ENCODE measurements at regions not wholly inside any gene's neighbourhood (a gene's known extent, or its start where the extent isn't known, plus 50 kb on each side); places are given as distances from the start of the nearest gene placed in this dataset.

DNA sequence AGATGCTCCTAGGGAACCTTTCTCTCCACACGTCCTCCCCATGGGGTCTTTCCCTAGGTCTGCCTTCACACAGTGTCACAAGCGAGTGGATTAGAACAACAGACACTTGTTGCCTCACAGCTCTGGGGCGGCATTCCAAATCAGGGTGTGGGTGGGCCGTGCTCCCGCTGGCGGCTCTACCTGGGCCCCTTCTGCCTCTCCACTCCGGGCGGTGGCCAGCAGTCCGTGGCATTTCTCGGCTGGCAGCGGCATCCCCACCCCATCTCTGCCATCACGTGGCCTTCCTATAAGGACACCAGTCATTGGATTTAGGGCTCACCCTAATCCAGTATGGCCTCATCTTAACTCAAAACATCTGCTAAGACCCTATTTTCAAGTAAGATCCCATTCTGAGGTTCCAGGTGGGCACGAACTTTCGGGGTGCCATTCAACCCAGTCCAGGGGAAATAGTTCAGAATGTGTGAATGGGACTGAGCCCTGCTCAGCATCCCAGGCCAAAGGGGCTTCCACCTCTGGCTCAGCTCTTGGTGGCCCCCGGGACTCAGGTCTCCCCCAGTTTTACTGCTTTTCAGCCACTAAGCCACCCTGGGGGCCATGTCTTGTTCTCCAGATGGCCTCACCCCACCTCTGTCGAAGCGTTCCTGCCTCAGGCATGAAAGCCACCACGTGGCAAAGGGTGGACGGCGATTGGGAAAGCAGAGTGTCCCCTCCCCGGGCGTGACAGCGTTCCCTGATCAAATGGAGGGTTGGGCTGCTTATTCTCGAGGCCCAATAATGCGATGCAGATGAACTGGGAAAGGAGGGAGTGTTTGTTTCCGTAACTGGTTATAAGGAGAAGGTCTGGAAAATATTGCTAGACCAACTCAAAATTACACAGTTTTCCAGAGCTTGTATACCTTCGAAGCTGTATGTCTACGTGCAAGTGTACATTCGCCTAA is 350.0 kb downstream of the GLRX3 start:
- DNase-seq (ENCODE audit: low read depth in 2 of 2): no peak

DNA sequence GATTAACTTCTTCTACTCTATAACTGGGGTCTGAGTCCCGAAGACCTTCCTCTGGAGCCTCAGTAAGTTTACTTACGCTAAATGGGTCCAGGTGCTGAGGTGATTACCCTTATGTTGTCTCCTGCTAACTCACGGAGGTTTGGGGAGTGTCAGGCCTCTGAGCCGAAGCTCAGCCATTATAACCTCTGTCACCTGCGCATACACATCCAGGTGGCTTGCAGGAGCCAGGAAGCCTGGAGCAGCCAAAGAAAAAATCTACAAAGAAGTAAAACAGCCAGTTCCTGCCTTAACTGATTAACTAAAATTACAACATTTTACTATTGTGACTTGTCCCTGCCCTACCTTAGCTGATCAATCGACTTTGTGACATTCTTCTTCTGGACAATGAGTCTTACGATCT is 350.7 kb downstream of the GLRX3 start:
- no peak for DNase-seq (ENCODE audit: low read depth in 2 of 2)

DNA sequence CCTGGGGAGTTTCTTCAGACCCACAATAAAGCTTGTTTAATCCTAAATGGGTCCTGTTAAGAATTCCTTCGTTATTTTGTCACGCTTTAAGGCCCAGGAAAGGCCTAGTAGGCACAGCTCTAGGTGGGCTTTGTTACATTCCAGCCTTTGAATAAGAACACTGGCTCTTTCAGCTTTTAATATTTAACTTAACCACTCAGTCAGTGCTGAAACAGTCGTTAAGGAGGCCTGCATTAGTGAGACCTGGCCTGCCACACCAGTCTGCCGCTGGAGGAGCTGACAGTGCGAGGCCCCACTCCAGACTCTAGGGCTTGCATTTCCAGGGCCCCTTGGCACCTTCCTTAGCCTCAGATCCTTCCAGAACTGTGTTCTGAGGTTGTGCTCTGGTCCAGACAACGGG is 351.4 kb downstream of the GLRX3 start:
- DNase-seq (ENCODE audit: low read depth in 2 of 2): no peak

DNA sequence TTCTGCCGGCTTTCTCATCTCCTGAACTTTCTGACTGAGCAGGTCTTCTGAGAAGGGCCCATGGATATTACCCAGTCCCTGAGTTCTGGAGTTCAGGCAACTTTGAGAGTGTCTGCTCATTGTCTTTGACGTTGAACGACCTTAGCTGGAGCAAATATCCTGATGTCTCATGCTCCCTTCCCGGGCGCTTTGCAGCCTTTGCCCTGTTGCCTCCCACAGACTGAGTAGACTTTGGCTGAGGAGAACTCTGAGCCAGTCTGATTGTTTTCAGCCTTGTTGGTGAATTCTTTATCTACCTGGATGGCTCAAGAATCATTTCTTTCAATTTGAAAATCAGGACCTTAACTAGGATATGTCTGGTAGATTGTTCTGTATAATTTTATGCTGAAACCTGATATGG is 353.7 kb downstream of the GLRX3 start:
- no peak for DNase-seq (ENCODE audit: low read depth in 2 of 2)

DNA sequence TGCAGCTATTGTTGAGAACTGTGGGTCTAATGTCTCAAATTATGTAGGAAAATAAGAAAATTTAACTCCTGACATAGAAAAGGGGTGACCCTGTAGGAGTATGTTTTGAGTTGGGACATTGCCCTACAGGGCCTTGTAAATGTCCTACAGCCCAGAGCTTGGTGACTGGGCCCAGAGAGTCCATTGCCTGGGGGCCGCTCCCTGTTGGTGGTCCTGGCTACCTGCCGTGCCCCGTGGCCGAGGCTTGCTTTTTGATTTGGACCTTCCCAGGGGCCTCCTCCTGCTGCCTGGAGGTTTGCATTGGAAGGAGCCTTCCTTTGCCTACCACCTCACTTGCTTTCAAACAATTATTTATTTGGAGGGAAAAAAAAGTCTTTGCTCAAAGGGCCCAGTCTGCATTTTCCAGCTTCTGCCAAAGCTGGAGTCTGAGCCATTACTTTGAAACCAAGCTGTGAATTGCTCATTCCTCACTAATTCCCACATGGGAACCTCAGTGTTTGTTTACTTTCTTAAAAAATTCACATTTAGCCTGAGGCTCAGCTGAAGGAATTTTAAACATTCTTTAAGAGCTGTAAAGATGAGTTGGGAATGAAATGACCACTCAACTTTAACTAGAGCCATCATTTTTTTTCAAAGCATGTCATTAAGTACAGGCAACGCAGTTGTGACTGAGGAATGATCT is 355.0 kb downstream of the GLRX3 start:
- DNase-seq (ENCODE audit: low read depth in 2 of 2): no peak

DNA sequence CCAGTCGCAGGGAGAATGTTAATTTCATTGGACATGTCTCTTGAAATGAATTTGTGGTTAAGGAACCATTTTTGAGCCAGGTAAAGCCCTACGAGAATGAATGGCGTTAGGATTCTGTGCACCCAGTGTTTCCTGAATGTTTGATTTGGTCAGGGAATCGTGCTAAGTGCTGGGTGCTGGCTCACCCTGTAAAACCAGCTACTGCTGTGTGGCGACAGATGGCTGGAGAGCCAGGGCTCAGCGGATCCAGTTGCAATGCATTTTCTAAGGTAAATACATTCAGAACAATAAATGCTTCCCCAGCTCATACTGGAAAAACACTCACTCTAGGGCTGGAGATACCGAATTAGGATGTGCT is 355.5 kb downstream of the GLRX3 start:
- no peak for DNase-seq (ENCODE audit: low read depth in 2 of 2)

DNA sequence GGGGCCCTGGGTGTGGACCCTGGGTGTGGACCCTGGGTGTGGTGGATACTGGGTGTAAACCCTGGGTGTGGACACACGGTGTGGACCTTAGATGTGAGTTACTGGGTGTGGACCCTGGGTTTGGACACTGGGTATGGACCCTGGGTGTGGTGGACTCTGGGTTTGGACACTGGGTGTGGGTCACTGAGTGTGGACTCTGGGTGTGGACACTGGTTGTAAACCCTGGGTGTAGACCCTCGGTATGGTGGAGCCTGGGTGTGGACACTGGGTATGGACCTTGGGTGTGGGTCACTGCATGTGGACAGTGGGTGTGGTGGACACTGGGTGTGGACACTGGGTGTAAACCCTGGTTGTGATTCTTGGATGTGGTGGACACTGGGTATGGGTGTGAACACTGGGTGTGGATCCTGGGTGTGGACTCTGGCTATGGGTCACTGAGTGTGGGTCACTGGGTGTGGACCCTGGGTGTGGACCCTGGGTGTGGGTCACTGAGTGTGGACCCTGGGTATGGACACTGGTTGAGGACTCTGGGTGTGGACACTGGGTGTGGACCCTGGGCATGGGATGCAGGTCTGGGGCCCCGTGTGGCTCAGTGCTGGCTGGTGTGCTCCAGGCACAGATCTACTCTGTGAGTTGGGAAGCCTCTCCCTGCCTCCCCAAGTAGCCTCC is 356.2 kb downstream of the GLRX3 start:
- DNase-seq (ENCODE audit: low read depth in 2 of 2): no peak

DNA sequence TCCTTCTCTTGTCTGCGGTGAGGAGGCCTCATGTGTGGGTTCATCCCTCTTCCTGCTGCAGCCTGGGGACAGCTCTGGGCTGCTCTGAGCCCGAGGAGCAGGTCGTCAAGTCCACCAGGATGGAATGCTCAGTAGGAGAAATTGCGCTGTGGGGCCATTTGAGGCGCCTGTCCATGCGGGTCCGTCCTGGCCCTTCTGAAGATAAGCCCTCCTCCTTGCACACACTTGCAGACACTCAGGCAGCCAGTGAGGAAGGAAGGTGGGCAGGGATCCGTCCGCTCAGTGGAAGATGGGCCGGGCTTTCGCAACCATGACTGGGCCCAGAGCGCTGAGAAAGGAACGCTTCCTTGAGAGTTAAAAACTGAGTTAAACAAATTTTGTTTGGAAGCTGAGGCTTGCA is 356.8 kb downstream of the GLRX3 start:
- no peak for DNase-seq (ENCODE audit: low read depth in 2 of 2)

DNA sequence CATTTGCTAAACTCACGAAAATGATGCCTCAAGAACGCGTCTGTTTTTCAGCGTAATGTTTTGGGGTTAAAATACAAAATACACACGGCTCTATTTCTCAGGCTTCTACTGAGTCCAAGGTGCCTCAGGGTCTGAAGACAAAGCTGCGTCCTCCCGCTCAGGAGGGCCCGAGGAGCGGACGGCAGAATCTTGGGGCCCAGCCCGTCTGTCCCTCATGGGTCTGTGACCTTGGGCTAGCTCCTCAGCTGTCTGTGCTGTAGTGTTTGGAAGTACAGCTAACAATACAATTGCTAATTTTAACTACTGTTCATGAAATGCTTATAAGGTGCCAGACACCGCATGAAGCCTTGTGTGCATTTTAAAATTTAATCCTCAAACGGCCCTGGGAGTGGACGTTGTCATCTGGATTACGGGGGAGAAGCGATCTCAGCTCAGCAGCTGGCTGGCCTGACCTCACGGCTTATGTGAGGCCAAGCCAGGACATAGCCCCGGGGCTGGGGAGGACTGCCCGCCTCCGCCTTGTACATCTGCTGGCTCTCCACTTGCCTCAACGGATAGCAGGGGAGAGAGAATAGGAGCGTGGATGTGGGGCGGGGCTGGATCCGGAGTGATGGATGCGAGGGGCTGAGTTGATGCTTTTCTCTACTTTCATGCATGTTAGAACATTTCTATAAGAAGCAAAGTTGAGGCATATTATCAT is 357.4 kb downstream of the GLRX3 start:
- DNase-seq (ENCODE audit: low read depth in 2 of 2): no peak

DNA sequence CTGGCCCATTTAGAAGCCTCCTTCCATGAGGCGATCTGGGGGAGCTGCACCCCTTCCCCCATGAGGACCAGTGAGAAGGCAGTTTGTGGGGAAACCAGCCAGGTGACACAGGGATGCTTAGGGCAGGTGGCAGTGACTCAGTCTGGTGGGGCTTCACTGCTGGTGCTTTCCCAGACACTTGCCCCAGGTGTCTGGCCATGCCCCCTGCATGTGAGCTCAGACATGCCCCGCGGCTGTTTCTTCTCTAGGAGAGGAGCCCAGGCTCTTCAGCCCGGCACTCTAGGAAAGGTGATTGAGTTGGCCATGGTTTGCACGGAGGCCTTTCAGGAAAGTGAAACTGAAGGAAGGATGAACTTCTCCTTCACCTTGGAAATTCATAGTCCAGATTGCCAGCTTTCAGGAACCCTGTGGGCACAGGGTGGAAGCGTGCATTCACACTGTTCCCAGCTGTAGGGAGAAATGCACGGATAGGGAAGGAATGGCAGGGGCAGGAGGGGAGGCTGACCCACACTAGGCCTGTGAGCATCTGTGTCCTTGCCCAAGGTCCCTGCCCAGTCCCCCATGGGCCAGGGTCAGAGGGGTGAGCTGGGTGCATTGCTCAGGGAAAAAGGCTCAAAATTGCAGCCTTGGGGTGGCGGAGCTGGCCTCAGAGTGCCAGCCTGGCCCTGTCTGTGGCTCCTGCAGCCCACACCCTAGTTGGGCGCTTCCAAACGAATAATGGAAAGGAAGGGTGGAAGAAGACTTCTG is 359.1 kb downstream of the GLRX3 start:
- no peak for DNase-seq (ENCODE audit: low read depth in 2 of 2)

DNA sequence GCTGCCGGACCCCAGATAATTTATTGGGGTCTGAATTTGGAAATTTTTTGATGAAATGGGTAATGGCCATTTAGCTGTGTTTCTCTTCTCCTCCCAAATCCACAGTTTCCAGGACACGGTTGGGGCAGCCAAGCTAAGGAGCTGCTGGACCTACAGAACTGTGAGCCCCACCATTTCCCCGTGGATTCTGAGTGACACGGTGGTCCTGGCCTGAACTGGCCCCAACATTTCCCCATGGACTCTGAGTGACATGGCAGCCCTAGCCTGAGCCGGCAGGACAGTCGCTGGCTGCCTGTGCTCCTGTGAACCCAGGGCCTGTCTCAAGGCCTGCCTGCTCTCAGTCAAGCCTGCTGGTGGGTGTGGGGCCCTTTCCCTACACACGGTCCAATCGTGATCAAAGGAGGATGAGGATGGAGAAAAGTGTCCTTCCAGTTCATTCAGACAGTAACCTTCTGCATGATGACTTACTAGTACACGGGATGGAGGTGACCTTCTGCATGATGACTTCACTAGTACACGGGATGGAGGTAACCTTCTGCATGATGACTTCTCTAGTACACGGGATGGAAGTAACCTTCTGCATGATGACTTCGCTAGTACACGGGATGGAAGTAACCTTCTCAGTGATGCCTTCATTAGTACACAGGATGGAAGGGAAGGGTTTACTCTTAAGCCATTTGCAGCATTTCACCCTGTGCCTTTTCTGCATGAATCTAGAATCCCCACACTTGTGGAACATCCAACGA is 359.9 kb downstream of the GLRX3 start:
- DNase-seq (ENCODE audit: low read depth in 2 of 2): no peak

DNA sequence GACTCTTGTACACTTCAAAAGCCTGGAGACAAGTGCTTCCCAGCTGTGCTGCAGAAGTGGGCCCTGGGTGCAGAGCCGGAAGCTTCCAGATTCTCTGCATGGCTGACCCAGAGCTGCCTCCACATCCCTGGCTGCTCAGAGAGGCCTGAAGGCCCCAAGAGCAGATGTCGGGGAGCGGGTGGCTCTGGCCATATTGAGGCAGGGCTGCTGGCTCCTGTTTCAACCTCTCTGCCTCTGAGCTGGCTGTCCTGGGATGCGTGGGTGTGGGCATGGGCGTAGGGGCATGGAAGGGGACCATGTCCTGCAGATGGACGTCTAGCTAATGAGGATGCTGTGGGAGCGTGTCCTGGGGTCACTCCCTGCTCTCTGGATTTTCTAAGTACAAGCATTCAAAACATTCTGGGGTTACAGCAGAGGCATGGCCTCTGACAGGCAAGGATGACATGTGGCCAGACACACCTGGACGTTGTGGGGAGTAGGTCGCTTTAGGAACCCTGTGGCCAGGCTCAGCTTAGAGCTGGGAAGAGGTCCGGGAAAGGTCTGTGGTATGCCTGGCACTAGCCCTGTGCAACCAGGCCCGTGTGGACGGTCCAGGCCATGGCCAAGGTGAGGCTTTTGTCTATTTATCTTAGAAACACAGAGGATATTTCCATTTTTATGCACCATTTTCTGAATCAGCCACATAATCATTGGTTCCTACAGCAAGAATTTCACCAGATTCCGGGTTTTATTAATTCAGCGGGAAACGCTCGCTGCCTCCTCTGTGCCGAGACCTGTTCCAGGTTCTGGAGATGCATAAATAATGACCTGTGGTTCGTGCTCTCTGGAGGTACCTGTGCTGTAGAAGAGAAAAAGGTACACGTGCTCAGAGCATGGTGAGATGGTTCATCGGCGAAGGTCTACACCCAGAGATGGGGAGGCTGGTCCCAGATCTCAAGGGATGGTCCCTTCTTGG is 361.1 kb downstream of the GLRX3 start:
- DNase-seq (ENCODE audit: low read depth in 2 of 2): no peak

DNA sequence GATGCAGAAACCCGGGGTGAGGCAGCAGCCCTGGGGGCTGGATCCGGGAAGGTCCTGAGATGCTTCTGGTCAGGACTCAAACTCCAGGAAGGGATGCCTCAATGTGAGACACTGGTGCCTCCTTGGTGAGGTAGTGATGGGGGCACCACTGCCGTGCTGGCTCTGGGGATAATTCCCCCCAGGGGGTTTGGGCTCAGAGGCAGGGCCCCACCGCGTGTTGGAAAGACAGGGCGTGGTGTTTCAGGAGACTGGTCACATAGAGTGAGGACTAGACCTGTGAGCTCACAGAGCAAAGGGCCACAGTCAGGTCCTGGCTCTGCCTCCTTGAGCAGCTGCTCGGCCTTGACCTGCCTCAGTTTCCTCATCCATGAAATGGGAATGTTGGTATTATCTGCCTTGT is 361.9 kb downstream of the GLRX3 start:
- no peak for DNase-seq (ENCODE audit: low read depth in 2 of 2)

DNA sequence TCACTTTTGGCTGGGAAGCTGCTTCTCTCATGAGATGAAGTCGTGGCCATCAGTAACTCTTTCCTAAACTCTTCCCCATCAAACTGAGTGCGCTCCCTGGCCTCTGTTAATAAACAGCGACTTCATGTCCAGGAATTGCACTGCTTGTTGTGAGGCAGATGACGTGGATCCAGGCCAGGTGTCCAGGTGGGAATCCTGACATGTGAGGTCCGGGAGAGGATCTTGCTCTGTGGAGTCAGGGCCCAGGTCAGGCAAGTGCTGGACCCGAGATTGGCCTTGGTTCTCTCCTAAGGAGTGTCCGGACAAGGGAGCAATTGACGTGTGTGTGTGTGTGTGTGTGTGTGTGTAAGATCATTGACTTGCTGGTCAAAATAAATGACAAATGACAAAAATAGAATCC is 362.7 kb downstream of the GLRX3 start:
- no peak for DNase-seq (ENCODE audit: low read depth in 2 of 2)

DNA sequence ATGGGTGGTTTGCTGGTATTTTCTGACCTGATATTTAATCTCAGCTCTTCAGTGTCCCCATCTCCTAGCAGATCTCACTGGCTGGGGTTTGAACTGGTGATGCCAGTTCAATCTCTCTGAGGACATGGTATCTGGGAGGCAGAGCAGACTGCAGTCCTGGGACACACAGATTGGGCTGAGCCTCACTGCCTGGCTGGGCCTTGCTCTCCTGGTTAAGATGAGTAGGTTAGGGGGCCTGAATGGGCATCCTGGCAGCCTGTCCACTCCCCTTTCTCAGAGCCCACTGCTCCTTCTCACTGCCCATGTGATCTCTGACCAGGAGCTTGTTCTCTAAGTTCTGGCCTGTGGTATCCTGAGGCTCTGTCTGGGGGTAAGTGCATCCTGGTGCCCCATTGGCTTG is 363.4 kb downstream of the GLRX3 start:
- no peak for DNase-seq (ENCODE audit: low read depth in 2 of 2)

DNA sequence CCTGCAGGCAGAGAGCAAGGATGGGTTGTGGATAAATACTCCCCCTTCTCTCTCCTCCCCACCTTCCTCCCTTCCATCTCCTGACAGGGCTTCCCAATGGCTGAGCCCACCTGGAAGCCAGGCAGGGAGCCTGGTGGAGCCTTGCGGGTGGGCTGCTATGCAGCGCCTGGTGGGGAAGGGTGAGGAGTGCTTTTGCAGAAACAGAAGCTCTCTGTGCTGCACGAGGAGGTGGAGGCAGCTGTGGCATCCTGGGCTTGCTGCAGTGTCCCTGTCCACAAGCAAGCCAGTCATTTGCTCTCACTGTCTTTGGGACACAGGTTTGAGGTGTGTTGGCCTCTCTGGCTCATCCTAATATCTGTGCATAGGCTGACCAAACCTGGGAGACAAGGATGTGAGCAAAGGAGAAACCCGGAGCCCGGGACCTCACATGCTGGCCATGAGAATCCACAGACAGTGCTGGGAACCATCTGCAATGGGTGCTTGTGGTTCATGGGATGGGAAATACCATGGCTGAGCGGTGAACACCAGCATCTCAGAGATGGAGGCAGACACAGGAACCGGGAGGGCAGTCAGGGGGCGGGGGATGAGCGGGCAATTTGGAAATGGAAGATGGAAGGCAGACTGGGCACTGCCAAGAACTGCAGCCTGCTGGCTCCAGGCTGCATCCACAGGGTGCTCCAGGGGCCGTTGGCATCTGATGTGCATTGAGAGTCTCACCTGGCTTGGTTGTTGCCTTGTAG is 364.2 kb downstream of the GLRX3 start:
- DNase-seq (ENCODE audit: low read depth in 2 of 2): no peak

DNA sequence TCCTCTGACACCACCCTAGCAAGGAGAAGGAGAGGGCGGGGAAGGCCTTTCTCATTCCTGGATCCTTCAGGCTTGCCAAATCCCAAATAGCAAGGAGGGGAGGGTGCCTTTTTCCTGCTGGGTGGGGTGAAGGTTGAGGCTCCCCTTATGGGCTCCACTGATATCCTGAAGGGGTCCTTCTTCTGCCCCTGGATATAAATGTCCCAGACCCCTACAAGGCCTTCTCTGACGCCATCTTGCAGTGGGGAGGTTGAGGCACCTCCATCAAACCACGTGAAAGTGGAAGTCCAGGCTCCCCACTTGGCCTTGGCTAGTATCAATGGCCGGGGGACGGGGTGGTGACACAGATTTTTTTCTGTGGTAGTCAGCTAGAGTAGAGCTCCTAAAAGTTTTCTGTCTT is 371.3 kb downstream of the GLRX3 start:
- no peak for DNase-seq (ENCODE audit: low read depth in 2 of 2)

DNA sequence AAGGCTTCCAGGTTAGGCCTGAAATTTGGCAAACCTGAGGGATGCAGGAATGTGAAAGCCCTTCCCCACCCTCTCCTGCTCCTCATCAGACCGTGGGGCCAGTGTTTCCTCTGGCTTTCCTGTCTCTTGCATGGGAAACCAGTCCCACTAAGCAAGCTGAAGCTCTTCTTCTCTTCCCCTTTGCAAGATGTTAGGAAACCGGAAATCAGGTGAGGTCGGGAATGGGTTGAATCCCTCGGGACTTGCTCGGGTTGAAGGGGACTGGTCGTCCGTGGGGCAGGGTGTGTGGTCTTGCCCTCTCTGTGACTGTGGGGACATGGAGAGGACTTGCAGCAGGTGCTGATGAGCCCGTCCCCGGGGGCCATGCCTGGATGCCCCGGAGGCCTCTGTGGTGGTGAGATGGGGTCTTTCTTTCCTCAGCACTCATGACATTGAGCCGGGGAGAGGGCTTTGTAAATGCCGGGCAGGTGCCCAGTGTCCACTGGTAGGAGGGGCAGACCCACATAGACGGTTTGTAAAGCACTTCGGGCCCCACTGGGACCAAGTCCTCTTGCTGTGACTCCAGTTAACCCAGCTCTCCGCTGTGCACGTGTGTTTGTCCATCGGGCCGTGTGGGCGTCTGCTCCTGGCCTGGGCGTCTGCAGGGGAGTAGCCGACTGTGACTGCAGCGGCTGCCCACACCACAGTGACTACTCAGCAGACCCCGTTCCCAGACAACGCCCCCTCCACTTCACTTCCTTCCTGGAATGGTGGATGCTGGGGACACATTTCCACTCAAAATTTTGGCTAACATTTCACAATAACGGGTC is 373.9 kb downstream of the GLRX3 start:
- no peak for DNase-seq (ENCODE audit: low read depth in 2 of 2)
